Testis (tissue), 2 donors: ENCODE measurements at regions not wholly inside any gene's neighbourhood (a gene's known extent, or its start where the extent isn't known, plus 50 kb on each side); places are given as distances from the start of the nearest gene placed in this dataset.
"Not testable (repeated sequence)": the region's sequence is repeated elsewhere in the genome, so short reads cannot be mapped to it uniquely, and the experiment has no call there.

Experiments
- DNase-seq: peaks from one replicate; pipeline ENCODE4 v3.0.0-alpha.2; 2019
- H3K27ac ChIP-seq, 2 donors: fragments of 200-600 bp; sonication (generic); one replicate each; pipeline ENCODE4 v1.5.1; 2019
- H3K27me3 ChIP-seq: fragments of 200-600 bp; sonication (generic); one replicate; pipeline ENCODE4 v1.5.1; 2019
- H3K36me3 ChIP-seq: fragments of 200-600 bp; sonication (generic); one replicate; pipeline ENCODE4 v1.5.1; 2017; ENCODE audit warnings: low read depth; ENCODE audit errors: missing control alignments
- H3K4me1 ChIP-seq: fragments of 200-600 bp; sonication (generic); one replicate; pipeline ENCODE4 v1.5.1; 2019
- H3K4me3 ChIP-seq, 2 donors: fragments of 200-600 bp; sonication (generic); one replicate each; pipeline ENCODE4 v1.5.1; 2017 to 2019
- H3K9me3 ChIP-seq: fragments of 200-600 bp; sonication (generic); one replicate; pipeline ENCODE4 v1.5.1; 2017
- CTCF ChIP-seq, 3 experiments: fragments of 450-650 bp in 2 of 3; fragments of 200-600 bp in 1 of 3; sonication (generic) in 1 of 3; IDR thresholded peaks; one replicate each; pipeline ENCODE4 v1.5.1; 2016 to 2019; ENCODE audit warnings: antibody characterized with exemption in 3 of 3, mild to moderate bottlenecking in 2 of 3, moderate library complexity in 1 of 3
- POLR2A ChIP-seq: fragments of 450-650 bp; IDR thresholded peaks from one replicate; pipeline ENCODE4 v1.6.1; 2017; ENCODE audit warnings: antibody characterized with exemption, mild to moderate bottlenecking, moderate library complexity
- WGBS, 2 donors: methylation state at CpG; one replicate each; pipeline ENCODE4 v1.1.5; 2018; 5-methylcytosine and 5-hydroxymethylcytosine counted together
- intact Hi-C: fragments of 100-400 bp; cut with DNase I; formaldehyde crosslinking; loops from one replicate; pipeline ENCODE4 v1.15.1; 2023; ENCODE audit warnings: low total_unique reads

- Histone ChIP-seq H3K4me3 (no peak overlapping the region), H3K9me3 (no peaks in the 10 kb centered on the region), H3K4me1 (peaks cover 4% of the 10 kb centered on the region), H3K27ac (no peak overlapping the region), H3K27me3 (no peaks in the 10 kb centered on the region), H3K36me3 (no peaks in the 10 kb centered on the region)
- 76 to 87% methylated on average over 4 of the region's 4 CpGs for WGBS, 2 donors
- no peak for DNase-seq
- intact Hi-C loops, result no loop called here
- TF ChIP-seq CTCF (IDR thresholded peaks at IDR 0.05) (no peak), POLR2A (no peak)
Observed at GRCh38 chr5:1648806-1649205, 125.0 kb upstream of the LPCAT1 start.

- H3K36me3 ChIP-seq, result no peaks in the 10 kb centered on the region
- no peaks in the 10 kb centered on the region for H3K27me3 ChIP-seq
- no peak for DNase-seq
- no peaks in the 10 kb centered on the region for H3K9me3 ChIP-seq
- no peak overlapping the region for H3K4me3 ChIP-seq
- 88 to 89% methylated on average over 8 to 9 of the region's 9 CpGs for WGBS, 2 donors
- no peak overlapping the region for H3K27ac ChIP-seq
- intact Hi-C loops, result no loop called here
- H3K4me1 ChIP-seq, result peaks cover 4% of the 10 kb centered on the region
- TF ChIP-seq POLR2A, result no peak
Observed at GRCh38 chr5:1647580-1647979, 123.8 kb upstream of the LPCAT1 start.

- no peaks in the 10 kb centered on the region for H3K36me3 ChIP-seq
- intact Hi-C loops, result no loop called here
- no peaks in the 10 kb centered on the region for H3K27me3 ChIP-seq
- TF ChIP-seq POLR2A, result no peak
- peak; percentile 58 to 80 (median 73) for TF ChIP-seq CTCF (IDR thresholded peaks at IDR 0.05)
- 0 to 3% methylated on average over 8 to 35 of the region's 52 CpGs for WGBS, 2 donors
- no peak overlapping the region for H3K27ac ChIP-seq
- DNase-seq, result peak; percentile 91
- peaks cover 4% of the 10 kb centered on the region for H3K4me1 ChIP-seq
- no peaks in the 10 kb centered on the region for H3K9me3 ChIP-seq
- peak overlapping the region; percentile 10 to 36 for H3K4me3 ChIP-seq
Observed at GRCh38 chr5:1644810-1645571, 121.2 kb upstream of the LPCAT1 start.

GRCh38 chr5:1644393-1644809 is 120.6 kb upstream of the LPCAT1 start:
- H3K27ac ChIP-seq, H3K4me3 ChIP-seq, H3K27me3 ChIP-seq, DNase-seq, intact Hi-C loops, H3K36me3 ChIP-seq, H3K4me1 ChIP-seq, H3K9me3 ChIP-seq: not testable (repeated sequence)
- 5% methylated on average over 11 to 15 of the region's 22 CpGs for WGBS, 2 donors

GRCh38 chr5:1643651-1644392 is 120.1 kb upstream of the LPCAT1 start:
- 20 to 30% methylated on average over 11 to 14 of the region's 14 CpGs for WGBS, 2 donors
- Histone ChIP-seq H3K36me3 (no peaks in the 10 kb centered on the region), H3K9me3 (no peaks in the 10 kb centered on the region), H3K4me1 (peaks cover 4% of the 10 kb centered on the region), H3K4me3 (no peak overlapping the region), H3K27ac (no peak overlapping the region), H3K27me3 (no peaks in the 10 kb centered on the region)
- no peak for DNase-seq
- TF ChIP-seq CTCF (IDR thresholded peaks at IDR 0.05), result no peak
- no peak for TF ChIP-seq POLR2A
- intact Hi-C loops, result no loop called here
